Nephron (organoid): ENCODE measurements at regions not wholly inside any gene's neighbourhood (a gene's known extent, or its start where the extent isn't known, plus 50 kb on each side); places are given as distances from the start of the nearest gene placed in this dataset.

ENCODE experiments used
- H3K27ac Mint-ChIP-seq, 3 experiments: 2 replicates each; pipeline ENCODE4 v1.8.0; 2020; ENCODE audit warnings: mixed read lengths in 3 of 3, mild to moderate bottlenecking in 2 of 3, moderate library complexity in 1 of 3
- H3K27me3 Mint-ChIP-seq: 2 replicates; pipeline ENCODE4 v1.8.0; 2021; ENCODE audit warnings: low read depth, mild to moderate bottlenecking, moderate library complexity, mixed read lengths
- H3K36me3 Mint-ChIP-seq: 2 replicates; pipeline ENCODE4 v1.8.0; 2020; ENCODE audit warnings: low read depth, mixed read lengths
- H3K4me1 Mint-ChIP-seq: 2 replicates; pipeline ENCODE4 v1.8.0; 2020; ENCODE audit warnings: mixed read lengths
- H3K4me3 Mint-ChIP-seq, 3 experiments: 2 replicates each; pipeline ENCODE4 v1.8.0; 2020; ENCODE audit warnings: mild to moderate bottlenecking in 3 of 3, mixed read lengths in 3 of 3, moderate library complexity in 2 of 3
- H3K9me3 Mint-ChIP-seq: 2 replicates; pipeline ENCODE4 v1.8.0; 2020; ENCODE audit warnings: mixed read lengths
- TF ChIP-seq, protein P1 (sequence below), 3 experiments: fragments of 200-600 bp; sonication (generic); IDR thresholded peaks; one replicate each; pipeline ENCODE4 v1.5.0; 2021; ENCODE audit warnings: antibody characterized with exemption in 3 of 3; ENCODE audit not compliant: unreplicated experiment in 3 of 3

DNA sequence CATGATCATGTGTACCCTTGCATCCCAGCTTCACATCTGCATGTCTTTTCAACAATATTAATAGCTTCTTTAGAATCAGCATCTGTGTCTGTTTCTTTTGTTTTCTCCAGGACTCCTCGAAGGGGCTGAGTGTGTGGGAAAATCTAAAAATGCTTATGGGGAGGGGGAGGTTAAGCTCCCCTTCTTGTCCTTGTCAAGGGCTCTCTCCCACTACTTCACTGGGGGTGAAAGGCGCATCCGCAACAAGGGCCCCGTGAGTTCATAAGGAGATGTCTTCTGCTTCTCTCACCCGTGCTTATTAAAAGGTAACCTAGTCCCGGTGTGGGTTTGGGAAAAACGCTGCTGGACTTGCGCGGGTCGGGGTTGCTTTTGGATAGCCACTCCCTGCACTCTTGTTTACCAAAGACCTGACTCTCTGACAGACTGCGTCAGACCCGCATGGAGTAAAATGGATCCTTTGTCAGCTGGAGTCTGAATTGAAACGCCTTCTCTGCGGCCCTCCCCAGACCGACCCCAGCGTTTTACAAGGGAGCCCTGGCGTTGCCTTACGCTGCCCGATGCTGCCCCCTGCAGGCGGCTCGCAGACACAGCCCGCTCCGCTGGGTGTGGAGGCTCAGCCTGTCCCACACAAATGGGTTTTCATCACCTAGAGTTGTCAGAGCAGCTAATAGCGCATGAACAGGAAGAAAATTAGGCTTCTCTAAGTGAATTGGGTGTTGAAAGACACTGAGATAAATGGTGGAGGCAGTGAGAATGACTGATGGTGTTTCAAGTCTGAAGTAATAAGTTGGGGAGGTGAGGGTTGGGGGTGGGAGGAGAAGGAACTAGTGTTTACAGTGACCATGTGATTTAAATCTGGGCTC, 53.8 kb downstream of the IER5 start:
- Mint-ChIP-seq H3K4me1 (peaks cover 29% of the 10 kb centered on the region), H3K4me3 (peak overlapping the region; percentile 73 to 80 (median 78)), H3K27ac (peak overlapping the region; percentile 46 to 67 (median 65)), H3K36me3 (no peaks in the 10 kb centered on the region), H3K9me3 (peaks cover 2% of the 10 kb centered on the region), H3K27me3 (peaks cover 14% of the 10 kb centered on the region)
- TF ChIP-seq, protein P1, sequence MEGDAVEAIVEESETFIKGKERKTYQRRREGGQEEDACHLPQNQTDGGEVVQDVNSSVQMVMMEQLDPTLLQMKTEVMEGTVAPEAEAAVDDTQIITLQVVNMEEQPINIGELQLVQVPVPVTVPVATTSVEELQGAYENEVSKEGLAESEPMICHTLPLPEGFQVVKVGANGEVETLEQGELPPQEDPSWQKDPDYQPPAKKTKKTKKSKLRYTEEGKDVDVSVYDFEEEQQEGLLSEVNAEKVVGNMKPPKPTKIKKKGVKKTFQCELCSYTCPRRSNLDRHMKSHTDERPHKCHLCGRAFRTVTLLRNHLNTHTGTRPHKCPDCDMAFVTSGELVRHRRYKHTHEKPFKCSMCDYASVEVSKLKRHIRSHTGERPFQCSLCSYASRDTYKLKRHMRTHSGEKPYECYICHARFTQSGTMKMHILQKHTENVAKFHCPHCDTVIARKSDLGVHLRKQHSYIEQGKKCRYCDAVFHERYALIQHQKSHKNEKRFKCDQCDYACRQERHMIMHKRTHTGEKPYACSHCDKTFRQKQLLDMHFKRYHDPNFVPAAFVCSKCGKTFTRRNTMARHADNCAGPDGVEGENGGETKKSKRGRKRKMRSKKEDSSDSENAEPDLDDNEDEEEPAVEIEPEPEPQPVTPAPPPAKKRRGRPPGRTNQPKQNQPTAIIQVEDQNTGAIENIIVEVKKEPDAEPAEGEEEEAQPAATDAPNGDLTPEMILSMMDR (IDR thresholded peaks at IDR 0.05; ENCODE audit: unreplicated experiment in 3 of 3): peak; percentile 98 to 99 (median 98)

DNA sequence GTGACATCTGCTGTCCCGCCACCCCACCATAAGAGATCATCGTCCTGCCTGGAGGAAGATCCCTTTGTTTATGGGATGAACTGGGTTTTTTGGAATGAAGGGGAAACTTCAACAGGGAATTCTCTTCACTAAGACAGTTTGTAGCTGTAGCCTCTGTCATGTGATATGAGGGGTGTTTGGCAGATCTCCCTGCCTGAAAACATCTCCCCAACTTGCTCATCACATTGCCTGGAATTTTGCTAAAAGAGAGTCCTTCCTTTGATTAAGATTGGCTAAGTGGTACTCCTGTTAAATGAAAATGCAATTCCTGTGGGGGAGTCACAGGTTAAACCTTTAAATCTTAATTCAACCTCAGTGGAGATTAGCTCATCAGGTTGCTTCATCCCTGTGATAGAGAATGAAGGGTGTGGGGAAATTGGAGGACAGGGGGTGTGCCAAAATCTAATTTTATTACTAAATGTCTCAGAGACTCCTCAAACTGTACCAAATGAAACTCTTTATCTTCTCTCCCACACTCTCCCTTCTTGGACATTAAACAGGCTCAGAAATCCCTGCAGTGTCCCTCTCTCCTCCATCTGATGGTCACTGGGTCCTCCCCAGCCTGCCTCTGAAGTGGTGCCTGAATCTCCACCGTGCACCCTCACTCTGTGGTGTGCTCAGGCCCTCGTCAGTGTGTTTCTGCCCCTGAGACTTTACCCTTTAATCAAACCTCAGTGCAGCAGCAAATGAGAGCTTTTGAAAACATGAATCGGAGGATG, 54.8 kb downstream of the IER5 start:
- Mint-ChIP-seq H3K9me3 (peaks cover 2% of the 10 kb centered on the region), H3K4me1 (peaks cover 29% of the 10 kb centered on the region), H3K27me3 (peaks cover 14% of the 10 kb centered on the region), H3K4me3 (peak overlapping the region in 1 of 3 experiments; percentile 2), H3K27ac (peak overlapping the region in 1 of 3 experiments; percentile 67), H3K36me3 (no peaks in the 10 kb centered on the region)
- TF ChIP-seq, protein P1 (IDR thresholded peaks at IDR 0.05; ENCODE audit: unreplicated experiment in 3 of 3): no peak

- TF ChIP-seq, protein P1 (IDR thresholded peaks at IDR 0.05; ENCODE audit: unreplicated experiment in 3 of 3): no peak
- Mint-ChIP-seq H3K4me1 (peaks cover 29% of the 10 kb centered on the region), H3K9me3 (peaks cover 2% of the 10 kb centered on the region), H3K27me3 (peaks cover 14% of the 10 kb centered on the region), H3K4me3 (no peak overlapping the region), H3K36me3 (no peaks in the 10 kb centered on the region), H3K27ac (peak overlapping the region in 1 of 3 experiments; percentile 67)
Observed at GRCh38 chr1:181144238-181144637, 55.7 kb downstream of the IER5 start.

- TF ChIP-seq, protein P1 (IDR thresholded peaks at IDR 0.05; ENCODE audit: unreplicated experiment in 3 of 3): no peak
- peaks cover 2% of the 10 kb centered on the region for H3K9me3 Mint-ChIP-seq
- H3K4me3 Mint-ChIP-seq: no peak overlapping the region
- H3K4me1 Mint-ChIP-seq: peaks cover 39% of the 10 kb centered on the region
- no peaks in the 10 kb centered on the region for H3K36me3 Mint-ChIP-seq
- H3K27ac Mint-ChIP-seq: no peak overlapping the region
- H3K27me3 Mint-ChIP-seq: peaks cover 4% of the 10 kb centered on the region
Observed at GRCh38 chr1:181148636-181149035, 60.1 kb downstream of the IER5 start.

DNA sequence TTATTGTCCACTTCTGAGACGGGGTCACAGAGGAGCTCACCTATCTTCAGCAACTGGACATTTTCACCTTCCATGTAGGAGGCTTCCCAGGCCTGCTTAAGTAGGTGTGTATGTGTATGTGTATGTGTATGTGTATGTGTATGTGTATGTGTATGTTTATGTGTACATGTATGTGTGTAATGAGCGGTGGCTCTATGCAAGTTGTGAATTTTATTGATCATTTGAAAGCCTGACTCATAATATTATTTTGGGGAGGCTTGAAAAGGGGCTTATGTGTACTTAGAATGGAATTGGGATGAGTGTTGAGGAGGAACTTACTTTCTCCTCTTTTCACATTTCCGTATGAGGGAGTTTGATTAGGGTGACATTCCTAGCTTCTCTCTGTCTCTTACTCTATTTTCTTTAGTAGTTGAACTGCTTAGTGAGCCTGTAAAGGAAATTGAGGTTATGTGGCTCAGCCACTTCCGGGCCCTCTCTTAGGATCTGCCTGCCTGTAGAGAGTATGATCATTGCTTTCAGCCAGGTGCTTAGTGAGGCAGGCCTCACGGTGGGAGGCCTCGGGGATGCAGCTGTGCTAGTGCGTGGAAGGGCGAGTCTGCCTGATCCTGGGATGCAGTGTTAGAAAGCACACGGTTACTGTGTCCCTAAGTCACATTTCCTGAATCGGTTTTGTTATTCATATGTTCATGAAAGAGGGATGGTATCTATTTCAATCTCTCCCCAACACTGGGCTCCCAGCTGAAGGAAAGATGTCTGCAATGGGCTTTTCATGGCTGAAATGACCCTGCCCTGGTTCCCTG, 61.0 kb downstream of the IER5 start:
- Mint-ChIP-seq H3K27ac (peak overlapping the region in 2 of 3 experiments; percentile 29 to 66), H3K4me1 (peaks cover 33% of the 10 kb centered on the region), H3K36me3 (no peaks in the 10 kb centered on the region), H3K4me3 (no peak overlapping the region), H3K9me3 (peaks cover 2% of the 10 kb centered on the region), H3K27me3 (peaks cover 4% of the 10 kb centered on the region)
- TF ChIP-seq, protein P1 (IDR thresholded peaks at IDR 0.05; ENCODE audit: unreplicated experiment in 3 of 3): no peak
